Hepatocyte (in vitro differentiated cells): ENCODE measurements at regions not wholly inside any gene's neighbourhood (a gene's known extent, or its start where the extent isn't known, plus 50 kb on each side); places are given as distances from the start of the nearest gene placed in this dataset.

ENCODE experiments used
- CTCF ChIP-seq: fragments of 200-600 bp; sonication (generic); IDR thresholded peaks from 2 replicates; pipeline ENCODE4 v1.5.1; 2016; ENCODE audit warnings: antibody characterized with exemption, mild to moderate bottlenecking; ENCODE audit not compliant: poor library complexity
- EZH2 ChIP-seq: fragments of 200-600 bp; sonication (generic); IDR thresholded peaks from 2 replicates; pipeline ENCODE4 v1.6.1; 2016; ENCODE audit warnings: antibody characterized with exemption, mild to moderate bottlenecking, borderline replicate concordance

DNA sequence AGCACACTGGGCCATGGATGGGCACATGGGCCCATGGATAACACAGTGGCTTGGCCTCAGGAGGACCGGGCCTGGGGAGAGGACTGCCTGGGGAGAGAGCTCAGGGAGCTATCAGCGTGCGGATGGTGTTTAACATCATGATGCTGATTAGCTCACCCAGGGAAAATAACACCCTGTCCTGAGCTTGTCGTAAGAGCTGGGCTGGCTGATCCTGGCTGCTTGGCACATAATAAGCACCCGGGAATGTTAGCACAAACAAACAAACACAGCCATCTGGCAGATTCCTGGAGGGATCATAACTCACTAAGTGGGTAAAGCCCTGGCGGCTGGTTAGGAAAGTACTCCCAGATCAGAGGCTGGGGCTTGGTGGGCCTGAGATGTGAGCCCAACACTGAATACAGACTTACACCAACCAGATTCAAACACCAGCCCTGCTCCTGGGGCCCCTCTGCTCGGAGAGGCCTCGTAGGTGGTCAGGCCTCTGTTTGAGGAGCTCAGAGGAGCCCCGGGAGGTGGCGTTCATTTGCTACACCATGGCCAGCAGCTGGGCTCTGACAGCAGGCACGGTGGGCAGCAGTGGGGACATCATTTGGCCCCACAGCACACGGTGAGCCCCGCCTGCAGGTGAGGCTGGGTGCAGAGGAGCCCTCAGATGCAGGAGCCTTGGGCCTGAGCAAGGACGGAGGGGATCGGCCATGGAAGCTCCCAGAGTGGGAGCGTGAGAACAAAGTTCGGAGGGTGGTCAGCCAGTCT lies 193.4 kb upstream of the HDAC4 start:
- TF ChIP-seq CTCF (no peak), EZH2 (no peak)
